ENCODE measurements at regions not wholly inside any gene's neighbourhood (a gene's known extent, or its start where the extent isn't known, plus 50 kb on each side); places are given as distances from the start of the nearest gene placed in this dataset.
A peak's percentile ranks its signal among the peaks of the same experiment; 100 is the strongest.

GRCh38 chr4:31974490-31975002 is 1254.4 kb downstream of the PCDH7 start:
- no peak for DNase-seq
- ATAC-seq: no peak
- intact Hi-C loops (cut with DNase I, micrococcal nuclease): no loop called here

GRCh38 chr4:31979988-31980387 is 1259.8 kb downstream of the PCDH7 start:
- intact Hi-C loops (cut with DNase I, micrococcal nuclease): no loop called here
- ATAC-seq (no peak), DNase-seq (no peak)

GRCh38 chr4:31983246-31983645 is 1263.1 kb downstream of the PCDH7 start:
- intact Hi-C loops (cut with DNase I, micrococcal nuclease): no loop called here
- ATAC-seq: no peak

GRCh38 chr4:31983677-31984076 is 1263.5 kb downstream of the PCDH7 start:
- ATAC-seq (no peak), DNase-seq (no peak)
- intact Hi-C loops (cut with DNase I, micrococcal nuclease): no loop called here

More at GRCh38 chr4:31983246-31983645, 1263.1 kb downstream of the PCDH7 start:
- no peak for DNase-seq

GRCh38 chr4:31984872-31985271 is 1264.7 kb downstream of the PCDH7 start:
- intact Hi-C loops (cut with DNase I, micrococcal nuclease): no loop called here
- no peak for ATAC-seq

GRCh38 chr4:31995943-31996901 is 1276.1 kb downstream of the PCDH7 start:
- DNase-seq (no peak), ATAC-seq (no peak)
- intact Hi-C loops (cut with DNase I, micrococcal nuclease): no loop called here

More at GRCh38 chr4:31984872-31985271, 1264.7 kb downstream of the PCDH7 start:
- no peak for DNase-seq

- ATAC-seq: no peak
- DNase-seq: no peak
- intact Hi-C loops (cut with DNase I, micrococcal nuclease): no loop called here
These were observed 1278.6 kb downstream of the PCDH7 start for GRCh38 chr4:31998807-31999206.

- no peak for DNase-seq
- intact Hi-C loops (cut with DNase I, micrococcal nuclease): no loop called here
- no peak for ATAC-seq
These were observed 1279.7 kb downstream of the PCDH7 start for GRCh38 chr4:31999848-32000247.

GRCh38 chr4:32000846-32001488 is 1280.8 kb downstream of the PCDH7 start:
- intact Hi-C loops (cut with DNase I, micrococcal nuclease): no loop called here
- ATAC-seq (no peak), DNase-seq (no peak)

GRCh38 chr4:32002037-32002747 is 1282.0 kb downstream of the PCDH7 start:
- DNase-seq (no peak), ATAC-seq (no peak)
- intact Hi-C loops (cut with DNase I, micrococcal nuclease): no loop called here

GRCh38 chr4:32003548-32003947 is 1283.4 kb downstream of the PCDH7 start:
- intact Hi-C loops (cut with DNase I, micrococcal nuclease): no loop called here
- ATAC-seq (no peak), DNase-seq (no peak)

- ATAC-seq: no peak
- DNase-seq: no peak
- intact Hi-C loops (cut with DNase I, micrococcal nuclease): no loop called here
These were observed 1290.1 kb downstream of the PCDH7 start for GRCh38 chr4:32010221-32010620.

- ATAC-seq (no peak), DNase-seq (no peak)
- intact Hi-C loops (cut with DNase I, micrococcal nuclease): no loop called here
These were observed 1301.9 kb downstream of the PCDH7 start for GRCh38 chr4:32022071-32022470.

- intact Hi-C loops (cut with DNase I, micrococcal nuclease): no loop called here
- no peak for DNase-seq
- ATAC-seq: peak; percentile 99
These were observed 1305.8 kb downstream of the PCDH7 start for GRCh38 chr4:32025851-32026459.

GRCh38 chr4:32030406-32030805 is 1310.2 kb downstream of the PCDH7 start:
- intact Hi-C loops (cut with DNase I, micrococcal nuclease): no loop called here
- no peak for DNase-seq
- ATAC-seq: no peak

- ATAC-seq: no peak
- no peak for DNase-seq
- intact Hi-C loops (cut with DNase I, micrococcal nuclease): no loop called here
These were observed 1310.9 kb downstream of the PCDH7 start for GRCh38 chr4:32031026-32031425.

GRCh38 chr4:32032136-32032672 is 1312.0 kb downstream of the PCDH7 start:
- DNase-seq (no peak), ATAC-seq (no peak)
- intact Hi-C loops (cut with DNase I, micrococcal nuclease): no loop called here

- intact Hi-C loops (cut with DNase I, micrococcal nuclease): no loop called here
- DNase-seq (no peak), ATAC-seq (no peak)
These were observed 1317.2 kb downstream of the PCDH7 start for GRCh38 chr4:32037399-32037798.
